ENCODE measurements at regions not wholly inside any gene's neighbourhood (a gene's known extent, or its start where the extent isn't known, plus 50 kb on each side); places are given as distances from the start of the nearest gene placed in this dataset.

GRCh38 chr2:168375195-168375798, 80.8 kb upstream of the CERS6 start:
- peak in 1 of 3 donors; percentile 12 for TF ChIP-seq CTCF (IDR thresholded peaks at IDR 0.05)
- TF ChIP-seq POLR2AphosphoS5 (IDR thresholded peaks at IDR 0.05): no peak

Data from breast epithelium (tissue), 3 donors.